GDM1 (cell line): ENCODE measurements at regions not wholly inside any gene's neighbourhood (a gene's known extent, or its start where the extent isn't known, plus 50 kb on each side); places are given as distances from the start of the nearest gene placed in this dataset.
"Not testable (repeated sequence)": the region's sequence is repeated elsewhere in the genome, so short reads cannot be mapped to it uniquely, and the experiment has no call there.

Experiments
- DNase-seq: peaks from one replicate; lab custom pipeline; 2025; lab: John Stamatoyannopoulos, UW

DNA sequence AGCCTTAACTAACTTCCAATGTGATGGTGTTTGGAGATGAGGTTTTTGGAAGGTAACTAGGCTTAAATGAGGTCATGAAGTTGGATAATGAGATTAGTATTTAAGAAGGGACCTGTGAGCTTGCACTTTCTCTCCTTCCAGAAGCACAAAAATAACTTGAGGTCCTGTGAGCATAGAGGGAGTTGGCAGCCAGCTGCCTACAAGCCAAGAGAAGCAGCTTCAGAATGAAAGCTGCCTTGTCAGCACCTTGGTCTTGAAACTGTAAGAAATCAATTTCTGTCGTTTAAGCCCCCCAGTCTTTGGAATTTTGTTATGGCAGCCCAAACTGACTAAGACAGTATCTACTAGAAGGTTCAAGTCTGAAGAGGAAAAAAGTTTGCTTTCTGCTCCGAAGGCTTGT, 280.2 kb upstream of the GALNTL6 start:
- DNase-seq = no peak

GRCh38 chr4:171524903-171525302, 288.3 kb upstream of the GALNTL6 start:
- no peak for DNase-seq

- no peak for DNase-seq
Observed at GRCh38 chr4:171521726-171522125, 291.5 kb upstream of the GALNTL6 start.

GRCh38 chr4:171519457-171519856, 293.7 kb upstream of the GALNTL6 start:
- no peak for DNase-seq

- no peak for DNase-seq
Observed at GRCh38 chr4:171517883-171518282, 295.3 kb upstream of the GALNTL6 start.

- no peak for DNase-seq
Observed at GRCh38 chr4:171516694-171517093, 296.5 kb upstream of the GALNTL6 start.

DNA sequence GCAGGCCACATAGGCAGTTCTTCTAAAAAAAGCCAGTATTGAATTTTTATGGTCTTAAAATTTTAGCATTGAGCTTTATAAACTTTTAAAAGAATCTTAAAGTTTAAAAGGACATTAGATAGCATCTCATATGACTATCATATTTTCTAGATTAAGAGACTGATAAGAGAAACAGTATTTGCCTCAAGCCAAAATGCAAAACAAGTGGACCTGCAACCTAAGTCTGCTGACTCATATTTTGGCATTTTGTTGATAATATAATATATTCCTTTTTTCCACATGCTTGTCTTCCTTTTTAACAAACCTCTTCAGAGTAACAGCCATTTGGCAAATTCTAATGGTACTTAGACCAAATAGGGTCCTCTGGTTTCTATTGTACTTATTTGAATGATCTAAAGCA, 328.5 kb upstream of the GALNTL6 start:
- DNase-seq = no peak

DNA sequence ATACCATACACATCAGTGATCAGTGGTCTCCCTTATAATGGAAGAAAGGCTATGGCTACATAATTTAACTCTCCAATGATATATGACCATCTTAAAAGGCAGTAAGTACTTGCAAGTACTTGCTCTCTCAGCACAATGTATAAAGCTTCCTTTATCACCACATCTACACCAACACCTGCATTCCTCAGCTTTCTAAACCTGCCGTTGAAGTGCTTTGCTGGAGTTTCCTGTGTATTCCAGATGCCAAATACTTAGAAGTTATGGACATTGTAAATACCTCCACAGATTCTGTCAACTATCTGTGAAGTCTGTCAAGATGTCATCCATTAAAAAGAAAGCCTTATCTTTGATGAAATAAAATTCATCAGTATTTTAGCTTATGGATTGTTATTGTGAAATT, 335.0 kb upstream of the GALNTL6 start:
- no peak for DNase-seq

DNA sequence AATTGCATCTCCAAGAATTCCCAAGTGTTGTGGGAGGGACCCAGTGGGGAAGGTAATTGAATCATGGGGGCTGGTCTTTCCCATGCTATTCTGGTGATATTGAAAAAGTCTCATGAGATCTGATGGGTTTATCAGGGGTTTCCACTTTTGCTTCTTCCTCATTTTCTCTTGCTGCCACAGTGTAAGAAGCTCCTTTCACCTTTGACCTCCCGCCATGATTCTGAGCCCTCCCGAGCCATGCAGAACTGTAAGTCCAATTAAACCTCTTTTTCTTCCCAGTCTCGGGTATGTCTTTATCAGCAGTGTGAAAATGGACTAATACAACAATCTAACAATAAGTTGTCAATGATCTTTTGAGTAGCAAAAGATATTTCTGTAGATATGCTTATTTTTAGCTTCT, 338.1 kb upstream of the GALNTL6 start:
- not testable (repeated sequence) for DNase-seq

GRCh38 chr4:171473155-171473554, 340.0 kb upstream of the GALNTL6 start:
- DNase-seq = no peak

DNA sequence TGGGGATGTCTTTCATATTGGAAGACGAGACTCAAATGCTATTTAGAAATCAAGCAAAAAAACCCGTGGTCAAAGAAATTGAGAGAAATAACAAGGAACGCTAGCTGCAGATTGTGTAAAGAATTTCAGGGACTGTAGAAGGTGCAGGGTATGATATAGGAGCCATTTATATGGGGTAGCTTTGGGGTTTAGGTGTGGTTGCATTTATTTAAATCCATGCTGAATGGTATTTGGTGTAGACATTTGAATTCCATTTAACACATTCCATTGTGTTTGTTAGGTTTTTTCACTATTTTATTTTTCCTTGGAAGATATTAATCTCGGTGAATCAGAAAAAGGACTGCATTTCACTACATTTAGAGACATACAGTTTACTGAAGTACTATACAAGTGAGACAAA, 341.0 kb upstream of the GALNTL6 start:
- no peak for DNase-seq

GRCh38 chr4:171464499-171464898, 348.7 kb upstream of the GALNTL6 start:
- DNase-seq = no peak

- no peak for DNase-seq
Observed at GRCh38 chr4:171461191-171461590, 352.0 kb upstream of the GALNTL6 start.

DNA sequence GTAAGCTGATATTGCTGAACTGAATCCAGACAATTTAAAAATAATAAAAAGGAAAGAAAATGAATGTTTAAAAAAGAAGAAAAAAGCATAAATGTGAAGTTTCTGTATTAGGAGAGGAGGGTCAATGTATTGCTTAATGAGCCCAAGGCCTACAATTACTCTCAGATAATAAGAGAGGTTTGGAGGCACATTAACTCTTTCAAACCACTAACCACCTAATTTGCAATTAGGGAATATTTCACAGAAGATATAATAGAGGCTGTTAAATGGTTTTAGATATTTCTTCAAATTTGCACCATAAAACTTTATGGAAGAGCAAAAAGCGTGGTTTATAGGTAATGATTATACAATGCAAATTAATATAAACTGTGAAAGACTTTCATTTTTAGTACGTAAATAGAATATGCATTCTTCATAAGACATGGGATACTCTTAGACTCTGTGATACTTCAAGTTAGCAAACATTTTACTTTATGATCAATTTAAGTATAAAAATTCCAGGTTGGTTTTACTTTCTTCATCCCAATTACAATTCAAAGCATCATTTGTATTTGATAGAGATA, 364.2 kb upstream of the GALNTL6 start:
- no peak for DNase-seq

- DNase-seq = no peak
Observed at GRCh38 chr4:171448358-171448757, 364.8 kb upstream of the GALNTL6 start.

GRCh38 chr4:171441300-171441941, 371.8 kb upstream of the GALNTL6 start:
- DNase-seq = no peak

GRCh38 chr4:171433674-171434073, 379.5 kb upstream of the GALNTL6 start:
- DNase-seq = no peak

- no peak for DNase-seq
Observed at GRCh38 chr4:171432536-171432935, 380.7 kb upstream of the GALNTL6 start.

DNA sequence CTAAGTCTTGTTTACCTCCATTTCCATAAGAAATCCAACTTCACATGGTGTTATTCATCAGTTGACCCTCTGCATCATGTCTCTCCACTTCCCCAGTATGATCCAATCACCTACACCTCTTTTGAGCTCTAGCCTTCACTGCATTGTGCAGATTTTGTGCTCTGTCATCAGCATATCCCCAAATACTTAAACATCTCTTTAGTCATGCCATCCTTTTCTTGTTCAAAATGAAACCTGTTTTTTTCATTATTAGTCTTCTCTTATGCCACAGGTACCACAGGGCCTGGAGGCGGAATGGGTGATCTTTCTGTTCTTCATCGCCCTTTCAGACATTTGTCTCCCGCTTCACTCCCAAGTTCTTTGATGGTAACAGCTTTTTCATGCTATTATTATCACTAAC, 382.7 kb upstream of the GALNTL6 start:
- DNase-seq = no peak

- DNase-seq = no peak
Observed at GRCh38 chr4:171397175-171397574, 416.0 kb upstream of the GALNTL6 start.

GRCh38 chr4:171390626-171391025, 422.6 kb upstream of the GALNTL6 start:
- DNase-seq = no peak

DNA sequence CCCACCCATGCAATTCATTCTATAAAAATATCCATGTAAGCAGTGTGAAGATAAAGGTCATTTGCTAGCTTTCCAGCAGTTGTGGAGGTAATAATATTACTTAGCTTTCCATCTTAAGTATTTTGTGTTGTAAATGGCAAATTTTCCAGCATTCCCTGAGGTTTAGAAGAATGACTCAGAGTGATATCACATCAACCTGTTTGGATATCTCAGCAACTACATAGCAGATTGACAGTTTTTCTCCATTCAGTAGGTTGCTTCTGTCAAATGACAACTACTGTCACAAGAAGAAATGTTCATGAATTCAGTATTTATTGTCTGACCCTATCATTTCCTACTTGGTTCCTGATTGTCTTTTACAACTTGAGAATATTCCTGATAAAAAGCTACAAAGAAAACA, 434.9 kb upstream of the GALNTL6 start:
- no peak for DNase-seq

DNA sequence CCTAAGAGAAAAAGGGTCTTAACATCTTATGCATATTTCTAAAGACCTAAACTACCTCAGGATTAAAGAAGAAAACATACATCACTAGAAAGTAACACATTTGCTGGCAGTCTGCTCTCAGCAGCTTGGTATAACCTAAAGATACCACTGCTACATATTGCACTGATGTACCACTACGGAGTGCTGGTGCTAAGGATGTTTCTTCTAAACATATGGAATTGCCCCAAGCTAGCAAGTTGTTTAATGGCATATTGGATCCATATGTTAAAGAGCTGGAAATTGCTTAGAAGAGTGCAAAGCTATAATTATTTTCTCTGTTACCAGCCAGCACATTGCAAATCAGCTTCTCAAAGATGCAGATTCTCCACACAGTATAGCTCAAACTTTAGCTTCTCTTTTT, 436.5 kb upstream of the GALNTL6 start:
- no peak for DNase-seq

DNA sequence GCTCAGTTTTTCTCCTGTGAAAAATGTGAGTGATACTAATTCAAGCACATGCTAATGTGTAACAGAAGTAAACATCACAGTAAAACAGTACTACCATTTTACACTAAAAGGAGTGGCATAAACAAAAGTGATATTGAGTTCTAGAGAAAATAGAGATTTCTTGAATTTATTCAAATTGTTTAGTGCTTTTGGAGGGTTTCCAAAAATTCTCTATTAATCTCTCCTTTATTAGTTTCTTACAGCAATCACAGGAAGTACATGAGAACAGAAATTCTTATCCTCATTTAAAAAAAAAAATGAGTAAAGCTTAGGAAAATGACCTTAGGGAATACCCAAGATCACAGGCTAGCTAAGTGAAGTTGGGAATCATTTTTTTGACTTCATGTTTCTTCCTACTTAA, 459.7 kb upstream of the GALNTL6 start:
- no peak for DNase-seq
